NAMALWA (cell line): ENCODE measurements at regions not wholly inside any gene's neighbourhood (a gene's known extent, or its start where the extent isn't known, plus 50 kb on each side); places are given as distances from the start of the nearest gene placed in this dataset.
"Not testable (repeated sequence)": the region's sequence is repeated elsewhere in the genome, so short reads cannot be mapped to it uniquely, and the experiment has no call there.

Source experiments
- DNase-seq: peaks from one replicate; pipeline ENCODE4 v3.0.0-alpha.2; 2015; ENCODE audit warnings: low spot score

DNA sequence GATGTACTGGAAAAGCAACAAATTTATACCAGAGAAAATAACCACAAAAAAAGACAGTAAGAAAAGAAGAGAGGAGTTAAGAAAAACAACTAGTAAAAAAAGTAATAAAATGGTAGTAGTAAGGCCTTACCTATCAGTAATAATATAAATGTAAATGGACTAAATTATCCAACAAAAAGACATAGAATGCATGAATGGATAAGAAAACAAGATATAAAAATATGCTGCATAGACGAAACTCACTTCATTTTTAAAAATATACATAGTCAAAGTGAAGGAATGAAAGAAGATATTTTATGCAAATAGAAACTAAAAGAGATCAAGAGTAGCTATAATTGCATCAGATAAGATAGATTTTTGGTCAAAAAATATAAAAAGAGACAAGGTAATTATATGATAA is 739.1 kb downstream of the DNAJB9 start:
- no peak for DNase-seq

DNA sequence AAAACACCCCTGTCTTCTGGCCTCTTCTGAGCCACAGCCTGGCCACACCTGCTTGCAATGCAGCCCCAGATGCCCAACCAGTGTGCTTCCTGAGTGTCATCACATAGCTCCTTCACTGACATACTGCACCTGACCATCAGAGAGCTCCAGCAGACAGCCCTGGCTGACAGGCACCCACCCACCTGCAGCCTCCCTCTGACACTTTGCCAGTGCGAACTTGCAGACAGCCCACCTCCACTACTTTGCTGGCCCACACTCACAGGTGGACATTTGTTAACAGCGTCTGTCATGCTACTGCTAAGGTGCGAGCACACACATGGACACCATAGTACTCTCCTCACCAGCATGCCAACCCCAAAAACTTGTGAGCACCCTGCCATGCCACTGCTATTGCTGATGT is 740.1 kb downstream of the DNAJB9 start:
- DNase-seq, result no peak

DNA sequence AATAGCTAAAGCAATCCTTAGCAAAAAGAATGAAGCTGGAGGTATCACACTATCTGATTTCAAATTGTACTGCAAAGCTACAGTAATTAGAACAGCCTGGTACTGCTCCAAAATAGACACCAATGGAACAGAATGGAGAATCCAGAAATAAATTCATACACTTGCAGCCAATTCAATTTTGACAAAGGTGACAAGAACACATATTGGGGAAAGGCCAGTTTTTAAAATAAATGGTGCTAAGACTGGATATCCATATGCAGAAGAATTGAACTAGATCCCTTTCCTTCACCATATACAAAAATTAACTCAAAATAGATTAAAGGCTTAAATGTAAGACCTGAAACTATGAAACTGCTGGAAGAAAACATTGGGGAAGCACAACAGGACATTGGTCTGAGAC is 748.5 kb downstream of the DNAJB9 start:
- no peak for DNase-seq

DNA sequence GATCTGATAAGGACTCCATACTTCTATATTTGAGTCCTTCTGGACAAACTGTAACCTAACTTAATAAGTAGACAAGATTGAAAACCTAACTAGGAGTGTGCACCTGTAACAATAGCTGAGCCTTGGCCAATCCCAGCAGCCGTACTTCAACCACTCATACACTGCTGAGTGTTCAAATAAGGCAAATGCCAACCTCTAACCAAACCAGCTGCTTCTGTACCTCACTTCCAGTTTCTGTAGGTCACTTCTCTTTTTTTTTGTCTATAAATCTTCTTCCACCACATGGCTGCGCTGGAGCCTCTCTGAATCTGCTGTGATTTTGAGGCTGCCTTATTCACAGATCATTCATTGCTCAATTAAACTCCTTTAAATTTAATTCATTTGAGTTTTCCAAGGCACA is 753.2 kb downstream of the DNAJB9 start:
- DNase-seq, result peak; percentile 56

DNA sequence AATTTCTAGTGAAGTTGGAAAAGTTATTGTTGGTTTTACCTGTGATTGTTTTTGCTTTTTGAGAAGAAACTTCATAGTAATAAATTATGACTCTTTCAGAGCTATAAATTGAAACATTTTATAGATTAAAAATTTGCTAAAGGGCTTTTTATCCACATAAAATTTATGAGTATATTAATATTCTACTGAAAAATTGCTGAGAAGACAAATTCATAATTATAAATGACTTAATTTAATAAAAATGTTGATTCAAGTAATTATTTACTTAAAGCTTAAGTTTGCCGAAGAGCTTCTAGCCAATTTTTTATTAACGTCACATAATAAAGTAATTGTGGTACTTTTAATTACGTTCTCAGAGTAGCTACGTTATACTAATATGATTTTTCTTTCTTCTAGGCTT is 761.7 kb downstream of the DNAJB9 start:
- DNase-seq, result no peak

DNA sequence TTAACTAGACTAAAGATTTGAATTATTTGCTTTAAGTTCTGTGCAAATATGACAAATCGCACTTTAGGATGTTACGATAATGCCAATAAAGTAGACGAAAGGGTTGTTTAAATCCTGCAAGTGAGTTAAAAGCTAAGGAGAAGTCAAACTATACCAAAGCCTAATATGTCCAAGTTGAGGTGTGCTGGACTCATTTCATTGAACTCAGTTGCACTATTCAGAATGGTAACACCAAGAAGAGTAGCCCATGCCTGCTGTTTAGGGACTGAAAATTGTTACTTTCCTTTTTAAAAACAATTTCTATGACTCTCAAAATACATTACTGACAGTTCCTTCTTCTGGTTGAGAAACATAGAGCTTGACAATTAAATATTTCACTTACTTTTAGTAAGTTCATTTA is 766.3 kb downstream of the DNAJB9 start:
- no peak for DNase-seq

DNA sequence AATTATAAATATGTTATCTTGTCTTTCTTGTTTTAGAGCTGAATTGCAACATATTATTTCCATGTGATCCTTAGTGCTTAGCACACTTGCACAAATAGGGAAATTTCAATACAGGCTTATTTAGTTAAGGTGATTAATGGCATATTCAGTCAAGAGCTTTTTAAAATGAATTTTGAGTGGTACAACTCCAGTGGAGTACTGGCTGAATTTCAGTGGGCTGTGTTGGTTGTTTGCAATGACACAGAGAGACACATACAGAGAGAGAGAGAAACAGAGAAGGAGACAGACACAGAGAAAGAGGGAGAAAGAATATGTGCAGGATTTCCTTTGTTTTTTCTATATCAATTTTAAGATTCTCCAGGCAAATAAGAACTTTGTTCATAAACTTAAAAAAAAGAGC is 766.9 kb downstream of the DNAJB9 start:
- no peak for DNase-seq

DNA sequence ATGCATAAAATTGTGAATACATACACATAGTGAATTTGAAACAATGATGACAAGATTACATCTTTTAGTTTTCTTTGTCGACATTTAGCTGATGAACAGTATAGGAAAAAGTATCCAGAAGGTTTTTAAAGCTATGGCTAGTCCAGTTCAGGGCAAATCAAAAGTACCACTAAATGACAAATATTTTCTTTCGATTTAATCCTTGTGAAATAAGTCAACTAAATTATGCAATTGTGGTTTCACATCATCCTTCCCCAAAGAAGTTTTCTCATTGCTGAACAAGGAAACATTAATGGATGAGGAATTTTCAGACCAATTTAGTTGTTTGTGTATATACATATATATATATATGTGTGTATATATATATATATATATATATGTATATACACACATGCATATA is 774.0 kb downstream of the DNAJB9 start:
- DNase-seq, result no peak

DNA sequence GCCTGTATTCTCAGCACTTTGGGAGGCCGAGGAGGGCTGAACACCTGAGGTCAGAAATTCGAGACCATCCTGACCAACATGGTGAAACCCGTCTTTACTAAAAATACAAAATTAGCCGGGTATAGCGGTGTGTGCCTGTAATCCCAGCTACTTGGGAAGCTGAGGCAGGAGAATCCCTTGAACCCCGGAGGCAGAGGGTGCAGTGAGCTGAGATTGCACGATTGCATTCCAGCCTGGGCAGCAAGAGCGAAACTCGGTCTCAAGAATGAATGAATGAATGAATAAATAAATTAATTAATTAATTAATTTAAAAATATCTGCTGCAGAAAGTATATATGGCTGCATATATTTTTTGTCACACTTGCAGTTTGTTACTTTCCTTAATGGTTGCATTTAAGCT is 781.8 kb downstream of the DNAJB9 start:
- DNase-seq, result no peak

DNA sequence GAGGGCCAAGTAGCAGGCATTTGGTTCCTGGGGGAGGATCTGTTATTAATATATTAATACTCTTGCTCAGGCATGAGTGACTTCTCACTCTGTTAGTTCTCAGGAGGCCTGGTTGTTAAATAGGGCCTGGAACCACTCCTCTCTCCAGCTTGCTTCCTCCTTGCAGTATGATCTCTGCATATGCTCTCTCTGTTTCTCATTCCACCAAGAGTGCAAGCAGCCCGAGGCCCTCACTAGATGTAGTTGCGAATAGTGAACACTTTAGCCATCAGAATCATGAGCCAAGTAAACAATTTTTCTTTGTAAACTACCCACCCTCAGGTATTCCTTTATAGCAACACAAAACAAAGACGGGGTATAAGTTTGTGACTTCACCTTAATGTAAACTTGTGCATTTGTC is 784.3 kb downstream of the DNAJB9 start:
- DNase-seq, result no peak

DNA sequence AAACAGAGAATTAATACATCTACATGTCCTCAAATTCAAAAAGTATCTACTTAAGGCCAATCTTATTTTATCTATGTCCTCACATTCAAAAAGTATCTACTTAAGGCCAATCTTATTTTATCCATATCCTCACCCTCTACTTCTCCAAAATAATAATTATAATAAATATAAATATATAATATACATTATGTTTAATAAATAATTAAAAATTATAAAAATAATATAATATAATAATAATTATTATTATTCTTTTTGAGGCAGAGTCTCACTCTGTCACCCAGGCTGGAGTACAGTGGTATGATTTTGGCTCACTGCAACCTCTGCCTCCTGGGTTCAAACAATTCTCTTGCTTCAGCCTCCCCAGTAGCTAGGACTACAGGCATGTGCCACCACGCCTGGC is 784.9 kb downstream of the DNAJB9 start:
- DNase-seq, result no peak

DNA sequence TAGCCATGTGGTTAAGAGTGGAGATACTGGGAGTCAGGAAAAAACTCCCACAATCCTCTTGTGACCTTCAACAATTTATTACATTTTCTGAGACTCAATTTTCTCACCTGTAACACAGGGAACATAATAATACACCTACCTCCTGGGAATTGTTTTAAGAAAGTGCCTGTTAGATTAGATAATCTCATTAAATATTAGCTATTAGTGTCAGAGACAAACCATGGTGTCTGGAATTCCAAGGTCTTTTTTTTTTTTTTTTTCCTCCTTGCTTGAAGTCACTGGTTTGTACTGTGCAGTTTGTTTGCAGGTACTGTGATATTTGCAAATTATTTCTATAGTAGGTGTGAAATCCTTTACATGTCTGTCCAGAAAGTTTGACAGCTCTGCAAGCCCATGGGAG is 806.1 kb downstream of the DNAJB9 start:
- no peak for DNase-seq

DNA sequence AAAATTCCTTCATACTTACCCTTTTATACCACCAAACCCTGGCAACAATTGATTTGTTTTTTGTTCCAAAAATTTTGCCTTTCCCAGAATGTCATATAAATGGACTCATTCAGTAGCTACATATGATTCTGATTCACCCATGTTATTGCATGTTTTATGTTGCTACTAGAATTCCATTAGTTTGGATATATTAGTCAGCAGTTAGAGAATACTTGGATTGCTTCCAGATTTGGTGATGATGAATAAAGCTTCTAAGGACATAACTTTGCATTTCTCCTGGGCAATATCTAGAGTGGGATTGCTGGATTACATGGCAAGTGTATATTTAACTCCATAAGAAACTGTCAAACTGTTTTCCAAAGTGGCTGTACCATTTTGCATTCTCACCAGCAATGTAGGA is 806.9 kb downstream of the DNAJB9 start:
- DNase-seq, result no peak

DNA sequence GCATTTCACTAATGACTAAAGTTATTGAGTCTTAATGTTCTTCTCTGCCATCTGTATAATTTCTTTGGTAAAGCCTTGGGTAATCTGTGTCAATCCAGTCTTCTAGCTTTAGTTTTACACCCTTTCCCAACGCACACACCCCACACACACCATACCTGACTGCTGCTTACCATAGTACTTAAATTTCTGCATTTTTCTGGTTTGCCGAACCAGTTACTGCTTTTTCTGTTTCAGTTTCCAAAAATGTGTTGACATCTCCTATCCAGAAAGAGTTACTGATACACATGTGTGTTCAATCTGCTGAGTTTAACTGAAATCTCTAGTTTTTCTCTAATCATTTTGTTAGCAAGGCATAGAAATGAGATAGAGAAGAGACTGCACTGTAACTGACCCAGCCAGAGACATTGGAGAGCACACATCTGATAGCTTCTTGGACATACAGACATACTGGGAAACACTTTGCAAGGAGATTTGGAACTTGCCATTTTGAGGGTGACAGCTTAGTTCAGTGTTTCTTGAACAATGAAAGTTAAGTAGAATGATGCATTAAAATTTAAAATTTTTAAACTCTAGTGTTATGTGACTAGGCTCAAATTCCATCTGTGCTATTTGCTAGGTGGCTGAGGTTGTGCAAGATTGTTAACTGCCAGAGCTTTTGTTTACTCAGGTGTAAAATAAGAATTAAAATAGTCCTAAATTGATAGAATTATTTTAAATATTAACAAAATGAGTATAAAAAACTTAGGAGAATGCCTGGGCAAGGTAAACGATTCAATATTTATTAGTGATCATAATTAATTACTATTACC is 807.6 kb downstream of the DNAJB9 start:
- no peak for DNase-seq

DNA sequence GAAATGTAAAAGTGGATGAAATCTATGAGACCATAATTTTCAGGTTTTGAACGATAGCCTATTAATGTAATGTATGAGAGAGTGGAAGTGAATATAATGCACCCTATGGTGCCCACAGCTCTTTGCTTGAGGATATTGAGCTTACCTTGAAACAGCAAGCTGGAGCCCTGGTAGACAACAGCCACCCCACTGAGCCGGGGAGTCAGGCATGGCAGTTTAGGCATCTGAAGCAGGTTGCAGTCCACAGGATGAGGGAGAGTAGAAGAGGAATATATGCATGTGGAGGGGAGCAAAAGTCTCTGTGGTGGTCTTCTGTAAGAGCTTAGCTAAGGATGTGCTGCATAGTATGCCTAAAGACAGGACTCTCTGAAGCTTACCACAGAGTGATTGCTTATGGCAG is 817.3 kb downstream of the DNAJB9 start:
- DNase-seq, result no peak

DNA sequence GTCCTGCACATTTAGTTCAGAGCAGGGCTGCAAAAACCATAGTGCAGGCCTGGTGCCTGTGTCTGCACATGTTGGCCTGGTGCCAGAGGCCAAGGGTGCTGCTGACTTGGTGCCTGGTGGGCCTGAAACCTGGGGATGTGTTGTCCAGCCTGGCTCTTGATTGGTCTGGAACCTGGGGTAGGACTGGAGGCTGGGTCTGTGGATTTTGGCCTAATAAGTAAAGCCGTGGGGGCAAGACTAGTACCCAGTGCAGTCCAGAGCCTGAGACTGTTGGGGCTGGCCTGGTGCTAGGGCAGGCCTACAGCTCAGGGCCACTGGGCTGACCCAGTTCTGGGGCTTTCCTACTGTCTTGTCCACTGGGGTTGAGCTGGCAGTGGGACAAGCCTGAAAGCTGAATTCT is 817.9 kb downstream of the DNAJB9 start:
- DNase-seq, result peak; percentile 12

DNA sequence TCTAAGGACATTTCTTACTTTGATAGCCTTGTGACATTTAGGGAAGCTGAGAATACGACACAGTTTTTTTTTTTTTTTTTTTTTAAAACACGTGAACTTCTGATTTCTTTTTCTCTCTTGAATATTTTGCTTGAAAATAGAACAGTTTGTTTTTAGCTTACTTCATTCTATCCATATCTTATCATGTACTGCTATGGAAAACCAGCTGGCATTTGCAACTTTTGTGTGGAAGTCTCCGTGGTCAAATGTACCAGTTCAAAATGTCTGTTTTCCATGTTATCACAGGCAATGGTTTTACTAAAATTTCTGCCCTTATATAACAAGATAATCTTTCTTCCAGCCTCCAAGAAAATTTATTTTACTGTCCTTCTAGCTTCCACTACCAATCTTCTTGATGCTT is 821.6 kb downstream of the DNAJB9 start:
- DNase-seq, result no peak

DNA sequence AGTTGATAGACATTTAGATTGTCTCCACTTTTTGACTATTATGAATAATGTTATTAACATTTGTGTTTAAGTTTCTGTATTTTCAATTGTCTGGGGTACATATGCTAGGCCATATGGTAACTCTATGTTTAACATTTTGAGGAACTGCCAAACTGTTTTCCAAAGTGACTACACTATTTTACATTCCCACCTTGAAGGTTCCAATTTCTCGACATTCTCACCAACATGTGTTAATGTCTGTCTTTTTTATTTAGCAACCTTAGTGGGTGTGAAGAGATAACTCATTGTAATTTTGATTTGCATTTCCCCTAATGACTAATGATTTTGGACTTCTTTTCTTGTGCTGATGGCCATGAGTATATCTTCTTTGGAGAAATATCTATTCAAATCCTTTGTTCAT is 832.4 kb downstream of the DNAJB9 start:
- DNase-seq, result no peak

DNA sequence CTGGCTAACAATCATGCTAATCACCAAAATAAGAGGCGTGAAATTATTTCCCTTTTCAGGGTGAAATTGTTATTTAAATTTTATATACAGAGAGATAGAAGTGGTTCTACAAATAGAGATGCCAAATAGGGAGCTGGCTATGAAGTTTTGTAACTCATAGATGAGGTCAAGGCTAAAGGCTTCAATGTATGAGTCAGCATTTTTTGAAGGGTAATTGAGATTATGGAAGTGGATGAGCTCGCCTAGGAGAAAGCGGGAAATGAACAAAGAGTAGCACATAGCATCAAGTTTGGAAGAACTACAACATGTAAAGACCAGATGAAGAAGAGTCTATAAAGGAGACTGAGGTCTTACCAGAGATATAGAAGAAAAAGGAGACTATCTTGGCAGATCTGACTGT is 838.1 kb downstream of the DNAJB9 start:
- no peak for DNase-seq

DNA sequence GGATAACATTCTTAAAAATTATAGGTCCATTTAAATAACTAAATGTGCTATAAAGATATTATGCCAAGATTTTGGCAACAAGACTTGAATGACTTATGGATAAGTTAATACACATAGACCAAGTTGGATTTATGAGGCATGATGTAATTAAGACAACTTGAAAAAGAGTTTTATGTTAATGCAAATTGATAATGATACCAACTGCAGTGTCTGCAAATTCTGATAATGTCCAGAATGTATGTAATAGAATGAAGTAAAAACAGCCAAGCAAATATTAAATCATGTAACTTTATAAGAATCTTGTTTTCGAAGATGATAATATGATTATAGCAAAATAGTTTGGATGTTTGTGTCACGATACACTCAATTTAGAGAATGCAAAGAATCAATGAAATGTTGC is 868.3 kb downstream of the DNAJB9 start:
- no peak for DNase-seq

DNA sequence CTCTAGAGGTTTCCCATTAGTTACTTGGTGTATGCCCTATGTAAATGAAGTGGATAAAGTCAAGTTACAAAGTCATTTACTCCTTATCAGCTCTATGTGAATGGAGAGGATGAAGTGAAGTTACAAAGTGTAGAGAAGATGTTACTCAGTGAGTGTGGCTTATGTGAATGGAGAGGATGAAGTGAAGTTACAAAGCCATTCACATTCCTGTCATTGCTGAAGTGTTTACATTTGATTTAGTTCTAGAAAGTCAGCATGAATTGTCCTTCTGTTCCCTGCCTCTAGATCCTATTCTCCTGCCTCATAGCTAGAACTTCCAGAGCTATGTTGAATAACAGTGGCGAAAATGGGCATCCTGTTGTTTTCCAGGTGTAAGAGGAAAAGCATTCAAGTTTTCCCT is 880.1 kb downstream of the DNAJB9 start:
- DNase-seq, result no peak

DNA sequence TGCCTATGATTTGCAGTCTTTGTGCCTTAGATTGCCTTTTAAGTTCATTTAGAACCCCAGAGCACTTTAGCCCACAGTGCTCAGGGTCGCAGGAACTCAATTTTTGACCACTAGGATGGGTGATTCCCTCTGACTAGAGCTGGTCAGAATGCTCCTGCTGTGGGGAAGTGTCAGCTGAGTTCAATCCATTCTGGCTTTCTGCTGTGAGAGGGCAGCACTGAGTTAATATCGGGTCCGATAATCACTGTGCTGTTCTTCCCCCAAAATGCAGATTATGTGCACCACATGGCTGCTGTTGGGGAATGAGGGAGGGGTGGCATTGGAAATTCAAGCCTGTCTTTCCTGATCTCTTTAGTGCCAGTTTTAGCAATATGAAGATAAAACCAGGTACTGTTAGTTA is 886.4 kb downstream of the DNAJB9 start:
- peak; percentile 30 for DNase-seq

DNA sequence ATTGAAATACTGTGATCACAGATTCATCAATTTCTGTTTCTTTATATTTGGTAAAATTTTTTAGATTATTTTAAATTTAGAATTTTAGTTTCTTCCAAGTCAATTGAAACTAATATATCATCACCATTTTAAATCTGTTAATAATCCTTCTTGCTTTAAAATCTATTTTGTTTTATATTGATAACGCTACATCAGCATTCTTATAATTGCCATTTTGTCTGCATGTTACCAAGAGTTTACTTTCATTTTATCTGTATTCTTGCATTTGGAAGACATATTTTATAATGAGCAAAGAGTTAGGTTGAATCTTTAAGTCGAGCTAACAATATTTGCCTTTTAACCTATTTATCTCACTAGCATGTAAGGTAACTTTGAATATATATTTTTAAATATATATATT is 890.6 kb downstream of the DNAJB9 start:
- DNase-seq, result no peak

DNA sequence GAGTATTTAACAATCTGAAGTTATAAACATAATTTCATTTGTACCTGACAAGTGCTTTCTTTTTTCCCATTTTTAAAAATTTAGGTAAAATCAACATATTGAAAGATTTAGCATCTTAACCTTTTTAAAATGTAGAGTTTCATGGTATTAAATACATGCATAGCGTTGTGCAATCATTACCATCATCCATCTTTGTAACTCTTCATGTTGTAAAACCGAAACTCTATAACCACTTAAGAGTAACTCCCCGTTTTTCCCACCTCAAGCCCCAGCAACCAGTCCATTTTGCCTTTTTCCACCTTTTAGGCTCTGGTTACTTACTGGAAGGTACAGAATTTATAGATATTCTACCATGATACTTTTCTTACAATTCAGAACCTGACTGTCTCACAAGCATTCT is 892.5 kb downstream of the DNAJB9 start:
- DNase-seq, result no peak

DNA sequence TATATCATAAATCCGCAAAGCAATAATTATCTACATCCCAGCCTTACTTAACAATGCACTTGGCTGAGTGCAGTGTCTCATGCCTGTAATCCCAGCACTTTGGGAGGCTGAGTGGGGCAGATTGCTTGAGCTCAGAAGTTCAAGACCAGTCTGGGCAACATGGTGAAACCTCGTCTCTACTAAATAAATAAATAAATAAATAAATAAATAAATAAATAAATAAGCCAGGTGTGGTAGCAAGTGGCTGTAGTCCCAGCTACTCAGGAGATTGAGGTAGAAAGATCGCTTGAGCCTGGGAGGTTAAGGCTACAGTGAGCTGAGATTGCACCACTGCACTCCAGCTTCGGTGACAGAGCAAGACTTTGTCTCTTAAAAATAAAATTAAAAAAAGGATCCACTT is 898.1 kb downstream of the DNAJB9 start:
- not testable (repeated sequence) for DNase-seq
